HG02678 (cell line): ENCODE measurements at regions not wholly inside any gene's neighbourhood (a gene's known extent, or its start where the extent isn't known, plus 50 kb on each side); places are given as distances from the start of the nearest gene placed in this dataset.
"Not testable (repeated sequence)": the region's sequence is repeated elsewhere in the genome, so short reads cannot be mapped to it uniquely, and the experiment has no call there.

Experiments
- ATAC-seq: cut with Tn5 transposase; IDR thresholded peaks from one replicate; pipeline ENCODE4 v1.9.1; 2021; ENCODE audit warnings: mild to moderate bottlenecking, moderate library complexity; ENCODE audit not compliant: unreplicated experiment

DNA sequence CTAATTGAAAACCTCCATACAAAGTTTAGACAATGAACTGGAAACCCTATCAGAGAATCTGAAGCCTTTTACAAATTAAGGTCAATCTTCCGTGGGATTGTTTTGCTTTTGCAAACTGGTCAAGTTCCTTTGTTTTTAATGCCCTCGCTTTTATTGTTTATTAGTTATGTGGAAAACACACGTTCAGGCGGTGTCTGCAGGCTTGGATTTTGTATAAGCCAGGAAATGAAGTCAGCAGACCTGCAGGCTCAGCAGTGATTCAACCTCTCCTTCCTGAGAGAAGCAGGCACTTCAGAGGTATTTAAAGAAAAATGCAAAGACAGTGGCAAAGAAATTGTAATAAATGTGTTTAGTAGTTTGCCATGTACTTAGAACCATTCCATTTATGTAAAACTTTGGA is 103.4 kb upstream of the PDE10A start:
- no peak for ATAC-seq

GRCh38 chr6:165766026-165766425 is 103.0 kb upstream of the PDE10A start:
- no peak for ATAC-seq

GRCh38 chr6:165765256-165765655 is 102.2 kb upstream of the PDE10A start:
- ATAC-seq = not testable (repeated sequence)

DNA sequence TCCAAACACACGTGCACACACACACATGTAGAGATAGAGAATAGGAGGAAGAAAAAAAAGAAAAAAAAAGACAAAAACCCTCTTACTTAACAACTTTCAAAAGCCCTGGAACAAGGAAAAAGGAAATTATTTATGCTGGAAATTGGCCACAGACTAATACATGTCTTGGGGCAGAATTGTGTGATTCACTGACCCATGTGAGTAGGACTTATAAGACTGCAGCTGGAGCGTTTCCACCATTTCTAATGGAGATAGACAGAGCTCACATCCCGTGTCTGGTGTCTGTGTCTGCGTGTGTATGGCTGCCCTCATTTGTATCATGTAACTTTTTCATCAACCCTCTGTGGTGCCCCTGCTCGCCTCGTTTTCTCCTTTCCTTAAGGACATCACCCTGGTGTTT is 99.8 kb upstream of the PDE10A start:
- ATAC-seq = no peak

GRCh38 chr6:165762125-165762524 is 99.1 kb upstream of the PDE10A start:
- no peak for ATAC-seq

- ATAC-seq = no peak
Observed at GRCh38 chr6:165760803-165761185, 97.8 kb upstream of the PDE10A start.

DNA sequence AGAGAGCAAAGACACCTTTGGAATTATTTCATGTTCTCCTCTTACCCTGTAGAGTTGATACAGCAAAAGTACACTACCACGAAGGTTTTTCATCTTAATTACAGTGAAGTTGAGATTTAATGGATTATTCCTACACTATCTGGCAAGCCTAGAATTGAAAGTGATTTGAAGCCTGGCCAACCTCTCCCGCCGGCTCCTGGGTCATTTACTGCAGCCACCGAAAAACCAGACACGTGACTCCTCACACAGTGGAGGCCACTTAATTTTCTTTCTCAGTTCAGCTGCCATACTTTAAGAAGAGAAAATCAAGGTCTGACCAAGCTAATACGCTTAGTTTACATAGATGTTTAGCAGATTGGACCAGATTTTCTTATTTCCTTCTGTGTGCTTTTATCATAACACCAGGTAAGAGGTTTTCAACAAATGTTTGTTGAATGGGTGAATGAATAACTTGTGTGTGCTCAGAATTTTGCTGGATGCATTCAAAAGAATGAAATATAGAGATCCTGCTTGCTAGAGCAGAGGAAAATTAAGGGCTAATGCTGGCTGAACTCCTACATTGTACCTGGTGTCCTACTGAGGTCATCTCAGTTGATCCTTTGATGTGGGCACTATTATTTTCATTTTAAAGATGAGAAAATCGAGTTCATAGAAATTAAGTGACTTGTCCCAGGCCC is 97.2 kb upstream of the PDE10A start:
- no peak for ATAC-seq

DNA sequence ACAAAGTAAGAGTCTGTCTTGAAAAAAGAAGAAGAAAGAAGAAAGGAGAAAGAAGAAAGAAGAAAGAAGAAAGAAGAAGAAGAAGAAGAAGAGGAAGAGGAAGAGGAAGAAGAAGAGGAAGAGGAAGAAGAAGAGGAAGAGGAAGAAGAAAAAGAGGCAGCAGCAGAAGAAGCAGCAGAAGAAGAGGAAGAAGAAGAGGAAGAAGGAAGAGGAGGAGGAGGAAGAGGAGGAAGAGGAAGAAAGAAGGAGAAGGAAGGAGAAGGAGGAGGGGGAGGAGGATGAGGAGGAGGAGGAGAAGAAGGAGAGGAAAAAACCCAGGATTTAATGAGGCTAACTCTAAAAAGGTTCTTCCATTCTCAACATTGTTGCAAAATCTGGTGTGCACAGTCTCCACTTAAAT is 95.4 kb upstream of the PDE10A start:
- no peak for ATAC-seq

GRCh38 chr6:165755583-165755982 is 92.5 kb upstream of the PDE10A start:
- no peak for ATAC-seq

DNA sequence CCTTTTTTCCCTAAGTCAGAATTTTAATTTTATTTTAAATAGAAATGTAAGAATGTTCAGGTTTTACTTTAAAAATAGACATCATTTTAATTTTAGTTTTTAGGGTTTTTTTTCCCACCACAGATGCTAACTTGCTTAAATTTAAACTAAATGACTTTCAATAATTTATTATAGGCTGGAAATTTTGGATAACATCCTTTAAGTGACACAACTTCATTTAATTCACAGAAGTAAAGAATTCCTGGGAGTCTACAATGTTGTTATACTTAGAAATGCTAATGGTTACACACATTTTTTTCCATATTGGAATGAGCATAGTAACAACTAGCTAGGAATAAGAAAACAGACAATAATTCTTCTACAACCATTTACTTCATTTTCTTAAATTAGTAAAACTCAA is 90.5 kb upstream of the PDE10A start:
- ATAC-seq = no peak

GRCh38 chr6:165752451-165752850 is 89.4 kb upstream of the PDE10A start:
- no peak for ATAC-seq

DNA sequence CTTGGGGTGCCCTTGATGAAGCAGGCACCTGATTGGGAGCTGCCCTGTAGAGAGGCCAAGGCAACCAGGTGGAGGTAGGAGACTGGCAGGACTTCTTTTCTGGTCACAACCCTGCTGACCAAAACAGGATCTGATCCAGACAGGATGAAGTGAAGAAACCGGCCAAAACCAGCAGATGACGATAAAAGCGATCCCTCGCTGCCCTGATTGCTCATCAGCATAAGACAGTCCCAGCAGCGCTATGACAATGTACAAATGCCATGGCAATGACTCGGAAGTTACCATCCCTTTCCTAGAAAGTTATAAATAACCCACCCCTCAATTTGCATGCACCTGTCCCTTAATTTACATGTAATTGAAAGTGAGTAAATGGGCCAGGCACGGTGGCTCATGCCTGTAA is 88.4 kb upstream of the PDE10A start:
- no peak for ATAC-seq

GRCh38 chr6:165749163-165749562 is 86.1 kb upstream of the PDE10A start:
- ATAC-seq = no peak

- no peak for ATAC-seq
Observed at GRCh38 chr6:165748390-165748789, 85.3 kb upstream of the PDE10A start.

DNA sequence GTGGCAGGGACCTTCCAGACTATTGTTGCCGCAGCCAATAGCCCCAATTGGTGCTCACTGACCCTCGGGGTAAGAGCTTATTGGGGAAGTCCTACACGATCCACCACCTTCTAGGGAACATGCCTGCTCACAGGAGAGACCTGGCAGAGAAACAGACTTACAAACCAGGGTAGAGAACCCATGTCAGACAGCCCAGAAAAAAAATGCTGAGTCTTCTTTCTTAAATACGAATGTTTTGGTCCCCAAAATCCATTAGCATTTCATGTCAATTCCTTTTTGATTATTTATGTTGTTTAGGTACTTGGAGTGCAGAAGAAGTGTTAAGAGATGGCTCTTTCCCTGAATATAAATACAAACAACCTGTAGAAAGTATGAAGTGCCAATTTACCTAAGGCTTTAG is 84.9 kb upstream of the PDE10A start:
- ATAC-seq = no peak

DNA sequence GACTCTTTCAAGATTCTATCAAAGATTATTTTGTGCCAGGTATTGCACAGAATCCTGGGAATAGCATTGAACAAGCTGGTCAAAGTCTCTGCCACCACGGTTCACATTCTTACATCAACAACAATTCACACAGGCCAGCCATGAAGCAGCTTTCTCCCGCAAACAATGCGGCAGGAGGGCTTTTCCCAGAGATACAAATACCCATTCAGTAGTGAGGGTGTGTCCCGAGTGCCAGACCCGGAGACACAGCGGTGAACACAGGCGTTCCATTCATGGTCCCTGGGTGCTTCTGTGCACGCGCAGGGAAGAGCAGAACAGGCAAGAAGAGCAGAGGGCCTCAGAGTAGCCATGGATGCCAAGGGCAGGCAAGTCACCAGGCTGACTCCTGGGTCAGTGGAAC is 83.3 kb upstream of the PDE10A start:
- ATAC-seq = no peak

DNA sequence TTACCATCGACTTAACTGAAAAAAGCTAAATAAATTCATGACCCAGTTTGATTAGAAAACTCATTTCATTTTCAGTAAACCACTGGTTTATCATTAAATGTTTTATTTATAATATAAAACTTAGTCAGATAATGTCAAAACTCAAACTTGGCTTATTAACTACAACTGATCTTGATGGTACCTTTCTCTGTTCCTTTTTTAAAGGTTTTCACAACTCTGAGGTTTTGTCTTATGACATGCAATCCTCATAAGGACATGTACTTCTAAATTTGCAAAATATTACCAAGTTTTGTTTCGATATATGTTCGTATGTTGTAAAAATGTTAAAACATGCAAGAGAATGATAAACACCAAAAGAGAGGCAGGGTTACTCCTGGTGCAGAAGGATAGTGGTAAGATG is 82.5 kb upstream of the PDE10A start:
- no peak for ATAC-seq

DNA sequence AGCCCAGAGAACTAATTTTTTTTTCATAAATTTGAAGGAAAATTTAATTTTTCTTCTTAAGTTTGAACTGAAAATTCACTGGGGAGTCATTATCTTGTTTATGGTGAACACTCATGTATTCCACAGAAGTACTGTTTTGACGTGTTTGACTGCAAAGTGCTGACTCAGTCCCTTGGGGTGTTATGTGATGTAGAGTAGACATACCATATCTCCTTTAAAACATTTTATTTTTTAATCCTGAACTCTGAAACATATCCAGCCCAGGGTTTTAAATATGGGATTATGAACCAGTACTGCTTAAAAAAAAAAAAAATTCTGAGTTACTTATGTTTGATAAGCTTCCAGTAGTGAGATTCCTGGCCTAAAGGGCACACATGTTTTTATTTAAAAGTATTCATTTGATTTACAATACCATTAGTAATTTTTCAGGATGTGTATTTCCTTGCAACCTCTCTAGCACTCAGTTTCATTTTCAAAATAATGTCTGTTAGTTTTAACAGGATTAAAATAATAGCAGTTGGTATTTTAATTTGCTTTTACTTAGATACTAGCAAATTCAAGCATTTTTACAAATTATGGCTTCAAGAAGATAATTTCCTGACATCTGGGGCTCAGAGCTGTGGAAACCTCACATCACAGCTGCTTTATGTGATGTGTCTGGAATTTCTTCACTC is 81.7 kb upstream of the PDE10A start:
- ATAC-seq = no peak

DNA sequence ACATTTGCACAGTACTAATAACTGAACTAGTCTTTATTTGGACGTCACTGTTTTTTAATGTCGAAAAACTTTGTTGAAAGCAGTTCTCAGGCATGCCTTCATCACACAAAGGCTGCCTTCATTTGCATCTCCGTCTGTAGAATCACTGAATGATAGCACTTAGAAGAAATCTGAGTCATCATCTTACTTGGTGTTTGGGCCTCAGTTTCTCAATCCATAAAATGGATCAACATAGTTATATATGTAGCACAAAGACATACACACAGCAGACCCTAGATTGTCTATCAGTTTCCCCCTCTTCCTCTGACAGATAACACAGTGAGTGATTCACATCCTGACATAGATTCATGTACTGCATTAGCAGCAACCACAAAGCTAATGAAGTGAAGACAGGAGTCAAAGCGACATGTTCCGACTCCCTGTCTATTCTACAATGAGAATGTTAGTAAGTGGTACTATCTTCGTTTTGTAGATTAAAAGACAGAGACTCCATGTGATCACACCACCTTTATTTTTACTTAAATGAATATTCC is 80.4 kb upstream of the PDE10A start:
- ATAC-seq = no peak

DNA sequence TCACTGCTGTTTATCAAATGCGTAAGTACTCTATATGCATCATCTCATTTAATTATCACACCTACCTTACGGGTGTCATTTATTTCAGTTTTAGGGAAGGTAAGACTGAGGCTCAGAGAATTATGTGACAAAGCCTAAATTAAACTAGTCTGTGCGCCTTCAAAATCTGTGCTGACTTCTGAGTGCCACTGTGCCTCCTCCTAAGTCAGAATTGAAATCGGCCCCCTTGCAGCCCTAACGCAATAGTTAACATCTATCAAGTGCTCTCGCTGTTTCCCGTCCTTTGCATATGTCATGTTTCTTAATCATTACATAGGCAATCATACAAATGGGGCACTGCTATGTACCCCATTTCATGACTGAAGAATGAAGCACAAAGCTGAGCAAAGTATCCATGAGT is 79.0 kb upstream of the PDE10A start:
- ATAC-seq = no peak

GRCh38 chr6:165737396-165737795 is 74.4 kb upstream of the PDE10A start:
- no peak for ATAC-seq

DNA sequence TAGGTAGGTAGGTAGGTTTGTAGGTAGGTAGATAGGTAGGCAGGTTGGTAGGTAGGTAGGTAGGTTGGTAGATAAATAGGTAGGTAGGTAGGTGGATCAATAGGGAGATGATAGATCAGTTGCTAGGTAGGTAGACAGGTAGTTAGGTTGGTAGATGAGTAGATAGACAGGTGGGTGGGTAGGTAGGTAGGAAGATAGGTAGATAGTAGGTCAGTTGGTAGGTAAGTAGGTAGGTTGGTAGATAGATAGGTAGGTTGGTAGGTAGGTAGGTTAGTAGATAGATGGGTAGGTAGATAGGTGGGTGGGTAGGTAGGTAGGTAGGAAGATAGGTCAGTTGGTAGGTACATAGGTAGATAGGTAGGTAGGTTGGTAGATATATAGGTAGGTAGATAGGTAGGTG is 72.0 kb upstream of the PDE10A start:
- ATAC-seq = no peak

DNA sequence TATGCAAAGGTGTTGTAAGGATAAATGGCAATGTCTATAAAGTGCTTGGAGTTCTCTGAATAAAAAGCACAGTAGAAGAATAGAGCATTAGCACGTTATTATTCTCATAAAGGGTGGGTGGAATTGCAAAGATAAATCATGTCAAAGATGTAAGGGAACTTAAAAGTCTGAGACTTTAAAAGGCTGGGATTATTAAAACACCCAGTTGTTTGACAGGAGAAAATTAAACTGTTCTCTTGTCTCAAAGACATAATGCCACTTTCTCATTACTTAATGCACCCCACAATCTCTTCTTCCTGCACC is 70.4 kb upstream of the PDE10A start:
- no peak for ATAC-seq
